ENCODE measurements at regions not wholly inside any gene's neighbourhood (a gene's known extent, or its start where the extent isn't known, plus 50 kb on each side); places are given as distances from the start of the nearest gene placed in this dataset.
"Not testable (repeated sequence)": the region's sequence is repeated elsewhere in the genome, so short reads cannot be mapped to it uniquely, and the experiment has no call there.

GRCh38 chr2:216752855-216753505 lies 57.6 kb upstream of the IGFBP5 start (continued):
- no peak for TF ChIP-seq CSRNP3 (CRISPR knock-in tag; IDR thresholded peaks at IDR 0.05)

DNA sequence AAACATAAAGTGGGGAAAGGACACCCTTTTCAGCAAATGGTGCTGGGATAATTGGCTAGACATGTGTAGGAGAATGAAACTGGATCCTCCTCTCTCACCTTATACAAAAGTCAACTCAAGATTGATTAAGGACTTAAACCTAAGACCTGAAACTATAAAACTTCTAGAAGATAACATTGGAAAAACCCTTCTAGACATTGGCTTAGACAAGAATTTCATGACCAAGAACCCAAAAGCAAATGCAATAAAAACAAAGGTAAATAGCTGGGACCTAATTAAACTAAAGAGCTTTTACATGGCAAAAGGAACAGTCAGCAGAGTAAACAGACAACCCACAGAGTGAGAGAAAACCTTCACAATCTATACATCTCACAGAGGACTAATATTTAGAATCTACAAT lies 55.4 kb upstream of the IGFBP5 start:
- ATAC-seq: not testable (repeated sequence)

GRCh38 chr2:216746268-216746667 lies 50.9 kb upstream of the IGFBP5 start:
- not testable (repeated sequence) for ATAC-seq

DNA sequence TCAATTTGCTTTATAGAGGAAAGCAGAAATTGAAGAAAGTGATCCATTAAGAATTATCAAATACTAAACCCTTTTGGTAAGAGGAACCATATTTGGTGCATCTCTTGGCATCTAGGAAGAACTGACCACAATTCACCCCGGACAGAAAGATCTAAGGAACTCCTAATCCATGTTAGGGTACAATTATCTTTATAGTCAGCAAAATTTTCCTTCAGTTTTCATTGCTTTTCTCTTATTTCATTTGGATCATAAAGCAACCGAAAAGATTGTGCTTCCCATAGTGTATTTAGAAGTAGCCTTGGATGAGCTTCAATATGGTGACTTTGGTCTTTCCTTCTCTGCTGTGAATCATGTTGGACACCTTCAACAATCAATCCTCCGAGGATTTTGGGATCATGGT lies 50.1 kb upstream of the IGFBP5 start:
- ATAC-seq: no peak
- TF ChIP-seq ZFP3 (CRISPR knock-in tag; IDR thresholded peaks at IDR 0.05): no peak
- TF ChIP-seq TCF4 (CRISPR knock-in tag; IDR thresholded peaks at IDR 0.05; ENCODE audit: borderline replicate concordance): no peak
- no peak for TF ChIP-seq ZNF70 (CRISPR knock-in tag; IDR thresholded peaks at IDR 0.05)
- no peak for TF ChIP-seq CSRNP3 (CRISPR knock-in tag; IDR thresholded peaks at IDR 0.05)
- TF ChIP-seq RARB (CRISPR knock-in tag; IDR thresholded peaks at IDR 0.05): no peak
- TF ChIP-seq, protein P1, sequence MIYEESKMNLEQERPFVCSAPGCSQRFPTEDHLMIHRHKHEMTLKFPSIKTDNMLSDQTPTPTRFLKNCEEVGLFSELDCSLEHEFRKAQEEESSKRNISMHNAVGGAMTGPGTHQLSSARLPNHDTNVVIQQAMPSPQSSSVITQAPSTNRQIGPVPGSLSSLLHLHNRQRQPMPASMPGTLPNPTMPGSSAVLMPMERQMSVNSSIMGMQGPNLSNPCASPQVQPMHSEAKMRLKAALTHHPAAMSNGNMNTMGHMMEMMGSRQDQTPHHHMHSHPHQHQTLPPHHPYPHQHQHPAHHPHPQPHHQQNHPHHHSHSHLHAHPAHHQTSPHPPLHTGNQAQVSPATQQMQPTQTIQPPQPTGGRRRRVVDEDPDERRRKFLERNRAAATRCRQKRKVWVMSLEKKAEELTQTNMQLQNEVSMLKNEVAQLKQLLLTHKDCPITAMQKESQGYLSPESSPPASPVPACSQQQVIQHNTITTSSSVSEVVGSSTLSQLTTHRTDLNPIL (CRISPR knock-in tag; IDR thresholded peaks at IDR 0.05; ENCODE audit: low read depth): no peak
- no peak for TF ChIP-seq SNAI2 (CRISPR knock-in tag; IDR thresholded peaks at IDR 0.05)
- no peak for TF ChIP-seq ISL1 (CRISPR knock-in tag; IDR thresholded peaks at IDR 0.05)
- TF ChIP-seq PPARA (CRISPR knock-in tag; IDR thresholded peaks at IDR 0.05; ENCODE audit: borderline replicate concordance): no peak
- no peak for TF ChIP-seq CSDC2 (CRISPR knock-in tag; IDR thresholded peaks at IDR 0.05)
- TF ChIP-seq ARNTL (CRISPR knock-in tag; IDR thresholded peaks at IDR 0.05; ENCODE audit: borderline replicate concordance, low read depth): no peak
- no peak for TF ChIP-seq BACH2 (CRISPR knock-in tag; IDR thresholded peaks at IDR 0.05; ENCODE audit: borderline replicate concordance)
- no peak for TF ChIP-seq OSR1 (CRISPR knock-in tag; IDR thresholded peaks at IDR 0.05)

Measured in SK-N-SH treated with all-trans-retinoic acid at 6 μM for 48 hours (cell line).